ENCODE measurements at regions not wholly inside any gene's neighbourhood (a gene's known extent, or its start where the extent isn't known, plus 50 kb on each side); places are given as distances from the start of the nearest gene placed in this dataset.

GRCh38 chr10:131848741-131849590, 51.8 kb upstream of the PPP2R2D start:
- DNase-seq, result peak in 1 of 2 donors; percentile 9

GRCh38 chr10:131849591-131850382, 51.0 kb upstream of the PPP2R2D start:
- ATAC-seq (no peak), DNase-seq (no peak)
- intact Hi-C loops (cut with DNase I, micrococcal nuclease), result no loop called here

More at GRCh38 chr10:131848741-131849590, 51.8 kb upstream of the PPP2R2D start:
- ATAC-seq, result no peak
- intact Hi-C loops (cut with DNase I, micrococcal nuclease), result no loop called here

GRCh38 chr10:131850383-131850870, 50.4 kb upstream of the PPP2R2D start:
- DNase-seq (no peak), ATAC-seq (no peak)
- intact Hi-C loops (cut with DNase I, micrococcal nuclease), result no loop called here
